HL-60/S4 (cell line): ENCODE measurements at regions not wholly inside any gene's neighbourhood (a gene's known extent, or its start where the extent isn't known, plus 50 kb on each side); places are given as distances from the start of the nearest gene placed in this dataset.
"Not testable (repeated sequence)": the region's sequence is repeated elsewhere in the genome, so short reads cannot be mapped to it uniquely, and the experiment has no call there.

ENCODE experiments used
- in situ Hi-C: fragments of 300-500 bp; cut with MboI; formaldehyde crosslinking; loops from 2 replicates; pipeline ENCODE4 v1.14.3; 2022; ENCODE audit warnings: low sequenced_read_pairs

- in situ Hi-C loops, result no loop called here
Measured at GRCh38 chr2:196515051-196515450, 124.5 kb upstream of the CCDC150 start.

GRCh38 chr2:196515608-196516007, 123.9 kb upstream of the CCDC150 start:
- in situ Hi-C loops, result no loop called here

GRCh38 chr2:196516564-196516963, 123.0 kb upstream of the CCDC150 start:
- in situ Hi-C loops, result no loop called here

DNA sequence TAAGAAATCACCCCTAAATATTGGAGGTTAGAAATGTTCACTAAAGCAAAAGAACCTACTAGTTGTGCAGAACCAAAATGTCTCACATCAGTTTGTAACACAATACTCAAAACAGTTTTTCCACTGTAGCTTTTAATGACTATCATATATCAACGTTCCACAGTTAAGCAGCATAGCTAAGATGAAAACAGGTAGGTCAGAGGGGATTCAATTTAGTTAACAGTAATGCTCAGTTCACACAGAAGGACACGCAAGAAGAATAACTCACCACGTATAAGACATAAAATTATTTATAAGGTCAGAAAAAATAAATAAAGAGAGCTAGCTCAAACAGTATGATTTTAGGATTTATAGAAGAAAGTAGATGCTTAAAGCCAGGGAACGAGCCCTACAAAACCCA, 118.9 kb upstream of the CCDC150 start:
- in situ Hi-C loops, result no loop called here

DNA sequence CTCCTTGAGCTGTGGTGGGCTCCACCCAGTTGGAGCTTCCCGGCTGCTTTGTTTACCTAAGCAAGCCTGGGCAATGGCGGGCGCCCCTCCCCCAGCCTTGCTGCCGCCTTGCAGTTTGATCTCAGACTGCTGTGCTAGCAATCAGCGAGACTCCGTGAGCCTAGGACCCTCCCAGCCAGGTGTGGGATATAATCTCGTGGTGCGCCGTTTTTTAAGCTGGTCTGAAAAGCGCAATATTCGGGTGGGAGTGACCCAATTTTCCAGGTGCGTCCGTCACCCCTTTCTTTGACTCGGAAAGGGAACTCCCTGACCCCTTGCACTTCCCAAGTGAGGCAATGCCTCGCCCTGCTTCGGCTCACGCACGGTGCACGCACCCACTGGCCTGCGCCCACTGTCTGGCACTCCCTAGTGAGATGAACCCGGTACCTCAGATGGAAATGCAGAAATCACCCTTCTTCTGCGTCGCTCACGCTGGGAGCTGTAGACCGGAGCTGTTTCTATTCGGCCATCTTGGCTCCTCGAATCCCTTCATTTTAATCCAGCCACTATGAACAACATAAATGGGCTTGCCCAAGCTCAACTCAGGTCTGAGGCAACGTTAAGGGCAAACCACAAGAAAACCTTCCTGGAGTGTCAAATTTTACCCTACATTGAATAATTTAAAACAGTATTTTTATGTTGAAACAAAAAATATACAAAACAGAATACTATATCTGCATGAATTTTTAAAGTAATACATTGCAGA, 112.4 kb upstream of the CCDC150 start:
- in situ Hi-C loops, result not testable (repeated sequence)

- in situ Hi-C loops, result no loop called here
Measured at GRCh38 chr2:196528486-196529223, 110.9 kb upstream of the CCDC150 start.

- in situ Hi-C loops, result no loop called here
Measured at GRCh38 chr2:196530910-196531309, 108.6 kb upstream of the CCDC150 start.

DNA sequence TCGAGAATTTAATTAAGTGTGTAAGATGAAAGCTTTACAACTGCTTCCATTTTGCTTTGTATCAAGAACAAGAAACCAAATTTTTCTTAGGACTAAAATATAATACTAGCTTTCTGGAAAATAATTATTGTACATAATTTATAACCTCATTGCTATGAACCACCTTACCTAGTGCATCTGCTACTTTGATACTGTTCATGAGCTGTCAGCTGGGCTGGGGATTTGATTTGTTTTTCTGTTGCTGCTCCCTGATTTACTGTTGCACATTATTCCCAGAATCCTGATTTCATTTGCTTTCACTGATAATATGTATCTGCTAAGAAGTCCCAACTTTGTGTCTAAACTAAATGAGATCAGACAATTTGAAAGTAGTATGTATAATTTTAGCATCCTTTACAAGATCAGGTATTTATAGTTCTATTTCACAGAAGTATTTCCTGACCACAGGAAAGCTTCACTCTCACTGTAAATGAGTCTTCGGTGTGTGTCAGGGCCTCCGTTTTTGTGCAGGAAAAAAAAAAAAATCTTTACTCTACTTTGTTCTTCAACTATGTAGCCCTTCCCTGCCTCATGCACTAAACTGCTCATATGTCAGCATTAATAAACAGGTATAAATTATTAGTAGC, 105.6 kb upstream of the CCDC150 start:
- in situ Hi-C loops, result no loop called here

DNA sequence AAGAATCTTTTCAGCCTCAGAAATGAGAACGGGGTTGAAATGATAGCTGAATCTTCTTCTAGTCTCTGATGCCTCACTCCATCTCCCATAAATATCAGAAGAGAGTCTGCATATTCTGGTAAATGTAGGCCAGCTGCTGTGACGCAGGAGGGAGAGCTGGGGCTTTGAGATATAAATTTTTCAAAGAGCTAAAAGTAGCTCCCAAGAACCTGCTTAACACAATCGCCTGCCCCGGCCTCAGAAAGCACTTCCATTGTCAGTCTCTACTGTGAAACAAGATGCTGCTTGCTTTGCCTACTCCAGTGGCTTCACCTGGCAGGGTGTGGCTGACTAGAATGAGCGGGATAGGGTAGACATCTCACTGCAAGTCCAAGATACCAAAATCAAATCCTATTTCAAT, 105.0 kb upstream of the CCDC150 start:
- in situ Hi-C loops, result no loop called here

DNA sequence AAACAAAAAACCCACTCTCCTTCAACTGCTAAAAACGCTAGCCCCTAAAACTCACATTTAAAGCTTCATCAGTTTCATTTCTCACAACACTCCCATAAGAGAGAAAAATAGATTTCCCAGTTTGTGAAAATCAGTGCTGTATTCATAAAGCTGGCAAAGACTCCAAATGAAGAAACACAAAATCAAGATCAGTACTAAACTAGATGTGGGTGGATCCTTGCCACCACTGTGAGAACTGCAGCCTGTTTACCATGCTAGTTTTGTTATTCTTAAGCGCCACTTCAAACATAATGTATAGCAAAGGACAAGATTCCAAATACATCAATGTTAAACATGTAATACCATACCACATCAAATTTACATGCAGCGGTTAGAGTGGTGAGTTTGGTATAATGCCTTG, 104.5 kb upstream of the CCDC150 start:
- in situ Hi-C loops, result no loop called here

GRCh38 chr2:196535742-196536141, 103.8 kb upstream of the CCDC150 start:
- in situ Hi-C loops, result no loop called here

- in situ Hi-C loops, result no loop called here
Measured at GRCh38 chr2:196537311-196537710, 102.2 kb upstream of the CCDC150 start.

DNA sequence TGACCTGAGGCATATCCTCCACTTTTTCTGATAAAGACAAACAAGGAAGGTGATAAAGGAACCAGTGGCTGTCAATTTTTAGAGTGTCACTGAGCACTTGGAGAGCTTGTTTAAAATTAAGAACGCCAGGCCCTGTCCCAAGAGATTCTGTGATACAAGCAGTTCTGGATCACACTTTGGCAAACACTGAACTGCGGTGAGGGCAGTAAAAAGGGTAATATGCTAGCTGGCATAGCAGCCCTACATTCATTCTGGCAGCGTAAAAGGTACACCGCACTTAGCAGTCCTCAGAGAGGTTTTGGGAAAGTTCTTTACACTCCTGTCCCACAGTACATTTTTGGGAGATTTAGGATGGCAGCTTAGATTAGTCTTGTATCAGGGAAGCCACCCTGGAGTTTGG, 101.3 kb upstream of the CCDC150 start:
- in situ Hi-C loops, result no loop called here

GRCh38 chr2:196538646-196539045, 100.9 kb upstream of the CCDC150 start:
- in situ Hi-C loops, result no loop called here

DNA sequence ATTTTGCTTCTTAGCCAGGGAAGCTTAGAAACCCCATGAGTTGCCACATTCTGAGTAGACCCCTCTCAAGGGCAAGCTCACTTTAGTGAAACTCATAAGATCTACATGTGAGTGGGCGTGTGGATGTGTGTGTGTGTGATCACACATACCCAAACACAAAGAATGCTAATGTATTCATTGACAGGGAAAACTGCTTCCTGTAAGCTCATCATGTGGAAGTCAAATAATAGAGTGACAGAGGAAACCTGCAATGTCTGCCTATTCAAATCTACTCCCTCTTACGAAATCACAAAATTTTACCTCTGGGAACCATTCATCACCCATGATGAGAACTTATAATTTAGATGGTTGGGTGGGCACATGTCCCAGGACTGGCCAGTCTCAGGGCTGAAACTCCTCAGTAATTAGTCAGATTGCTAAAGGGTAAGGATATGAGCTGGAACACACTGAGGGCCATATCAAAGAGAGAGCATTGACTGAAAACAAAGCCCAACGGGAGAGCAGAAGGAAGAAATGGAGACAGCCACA, 94.5 kb upstream of the CCDC150 start:
- in situ Hi-C loops, result no loop called here

GRCh38 chr2:196546151-196546919, 93.2 kb upstream of the CCDC150 start:
- in situ Hi-C loops, result no loop called here

GRCh38 chr2:196549052-196549451, 90.5 kb upstream of the CCDC150 start:
- in situ Hi-C loops, result no loop called here

DNA sequence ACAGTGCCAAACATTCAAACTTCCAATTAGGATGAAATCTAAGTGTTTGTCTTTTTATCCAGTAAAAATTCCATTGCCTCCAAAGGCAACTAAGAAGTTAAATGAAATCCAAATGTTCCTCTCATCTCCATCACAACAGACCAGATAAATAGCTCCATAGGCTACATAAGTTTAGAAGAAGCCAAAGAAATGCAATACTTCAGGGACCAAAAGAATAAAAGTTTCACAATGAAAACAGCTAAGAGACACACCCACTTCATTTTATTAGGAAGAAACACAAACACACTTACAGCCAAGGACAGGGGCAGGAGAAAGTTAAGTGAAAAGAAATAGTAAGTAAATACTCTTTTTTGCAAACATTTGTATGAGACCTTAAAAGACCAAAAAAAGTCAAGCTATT, 88.5 kb upstream of the CCDC150 start:
- in situ Hi-C loops, result no loop called here

- in situ Hi-C loops, result no loop called here
Measured at GRCh38 chr2:196555161-196555560, 84.4 kb upstream of the CCDC150 start.

GRCh38 chr2:196555726-196556125, 83.8 kb upstream of the CCDC150 start:
- in situ Hi-C loops, result no loop called here

DNA sequence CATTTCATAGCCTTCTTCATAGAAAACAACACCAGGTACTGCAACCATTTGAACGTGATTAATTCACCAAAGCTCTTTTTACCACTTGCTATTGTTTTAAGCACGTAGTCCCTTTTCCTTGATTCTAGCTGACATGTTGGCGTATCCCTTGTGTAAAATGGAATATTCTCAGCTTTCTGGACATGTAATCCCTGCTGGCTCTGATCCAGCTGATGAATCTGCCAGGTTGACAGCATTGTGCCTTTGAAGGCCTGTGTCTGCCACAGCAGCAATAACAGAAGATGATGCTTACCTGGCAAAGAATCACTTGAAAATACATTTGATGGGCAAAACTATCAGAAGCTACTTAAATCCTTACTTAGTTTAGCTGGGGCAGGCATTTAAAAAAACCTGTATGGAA, 81.0 kb upstream of the CCDC150 start:
- in situ Hi-C loops, result no loop called here
